Lower lobe of right lung (tissue), 2 donors: ENCODE measurements at regions not wholly inside any gene's neighbourhood (a gene's known extent, or its start where the extent isn't known, plus 50 kb on each side); places are given as distances from the start of the nearest gene placed in this dataset.
"Not testable (repeated sequence)": the region's sequence is repeated elsewhere in the genome, so short reads cannot be mapped to it uniquely, and the experiment has no call there.

Experiments used
- ATAC-seq, 2 donors: fragments of 200-7000 bp; cut with Tn5 transposase; one replicate each; pipeline ENCODE4 v1.9.1; 2020 to 2022; ENCODE audit warnings: mild to moderate bottlenecking in 2 of 2, moderate library complexity in 2 of 2
- DNase-seq: peaks from one replicate; pipeline ENCODE4 v3.0.0-alpha.2; 2020
- H3K27ac ChIP-seq: fragments of 200-600 bp; one replicate; pipeline ENCODE4 v1.8.0; 2022
- H3K27me3 ChIP-seq: fragments of 200-600 bp; one replicate; pipeline ENCODE4 v1.8.0; 2022; ENCODE audit warnings: low read depth
- H3K36me3 ChIP-seq: fragments of 200-600 bp; one replicate; pipeline ENCODE4 v1.8.0; 2022; ENCODE audit warnings: mild to moderate bottlenecking
- H3K4me1 ChIP-seq: fragments of 200-600 bp; one replicate; pipeline ENCODE4 v1.8.0; 2022
- H3K4me3 ChIP-seq: fragments of 200-600 bp; one replicate; pipeline ENCODE4 v1.8.0; 2022; ENCODE audit warnings: mild to moderate bottlenecking
- H3K9me3 ChIP-seq: fragments of 200-600 bp; one replicate; pipeline ENCODE4 v1.8.0; 2022
- CTCF ChIP-seq: fragments of 200-600 bp; IDR thresholded peaks from one replicate; pipeline ENCODE4 v1.8.0; 2022; ENCODE audit warnings: antibody characterized with exemption, mild to moderate bottlenecking
- intact Hi-C: fragments of 100-400 bp; cut with DNase I; formaldehyde crosslinking; loops from one replicate; pipeline ENCODE4 v1.11.0; 2022
- donor health status: DM: no; HTN: yes; CAD: no; lungs with severe emphysema.

- H3K4me1 ChIP-seq: no peaks in the 10 kb centered on the region
- H3K27me3 ChIP-seq: no peaks in the 10 kb centered on the region
- no peaks in the 10 kb centered on the region for H3K36me3 ChIP-seq
- ATAC-seq (no peak), DNase-seq (no peak)
- H3K4me3 ChIP-seq: no peak overlapping the region
- no peak overlapping the region for H3K27ac ChIP-seq
- intact Hi-C loops: no loop called here
- H3K9me3 ChIP-seq: no peaks in the 10 kb centered on the region
- TF ChIP-seq CTCF: no peak
Measured at GRCh38 chr21:28683982-28684752, 308.5 kb downstream of the LTN1 start.

GRCh38 chr21:28682884-28683283 is 309.8 kb downstream of the LTN1 start:
- H3K27ac ChIP-seq, H3K27me3 ChIP-seq, intact Hi-C loops, H3K4me3 ChIP-seq, ATAC-seq, H3K9me3 ChIP-seq, H3K4me1 ChIP-seq, DNase-seq, H3K36me3 ChIP-seq: not testable (repeated sequence)

GRCh38 chr21:28677096-28677495 is 315.6 kb downstream of the LTN1 start:
- H3K36me3 ChIP-seq, H3K9me3 ChIP-seq, H3K27ac ChIP-seq, H3K27me3 ChIP-seq, H3K4me3 ChIP-seq, ATAC-seq, intact Hi-C loops, DNase-seq, H3K4me1 ChIP-seq: not testable (repeated sequence)

- H3K36me3 ChIP-seq: no peaks in the 10 kb centered on the region
- DNase-seq (no peak), ATAC-seq (peak; percentile 13 to 46)
- H3K27me3 ChIP-seq: no peaks in the 10 kb centered on the region
- no peak overlapping the region for H3K27ac ChIP-seq
- H3K4me1 ChIP-seq: peaks cover 5% of the 10 kb centered on the region
- H3K4me3 ChIP-seq: no peak overlapping the region
- H3K9me3 ChIP-seq: no peaks in the 10 kb centered on the region
- intact Hi-C loops: no loop called here
- TF ChIP-seq CTCF: no peak
Measured at GRCh38 chr21:28675331-28676041, 317.2 kb downstream of the LTN1 start.

GRCh38 chr21:28674763-28675162 is 317.9 kb downstream of the LTN1 start:
- Histone ChIP-seq H3K27me3 (no peaks in the 10 kb centered on the region), H3K36me3 (no peaks in the 10 kb centered on the region), H3K4me3 (no peak overlapping the region), H3K4me1 (peaks cover 5% of the 10 kb centered on the region), H3K9me3 (no peaks in the 10 kb centered on the region), H3K27ac (no peak overlapping the region)
- no peak for TF ChIP-seq CTCF
- intact Hi-C loops: no loop called here
- no peak for ATAC-seq
- DNase-seq: no peak

GRCh38 chr21:28671549-28672195 is 321.0 kb downstream of the LTN1 start:
- peaks cover 5% of the 10 kb centered on the region for H3K4me1 ChIP-seq
- no peak for ATAC-seq
- H3K27me3 ChIP-seq: no peaks in the 10 kb centered on the region
- no peaks in the 10 kb centered on the region for H3K9me3 ChIP-seq
- no peak overlapping the region for H3K4me3 ChIP-seq
- no peak overlapping the region for H3K27ac ChIP-seq
- H3K36me3 ChIP-seq: no peaks in the 10 kb centered on the region
- TF ChIP-seq CTCF: no peak
- no peak for DNase-seq
- intact Hi-C loops: no loop called here
